GM10248 (cell line): ENCODE measurements at regions not wholly inside any gene's neighbourhood (a gene's known extent, or its start where the extent isn't known, plus 50 kb on each side); places are given as distances from the start of the nearest gene placed in this dataset.
A peak's percentile ranks its signal among the peaks of the same experiment; 100 is the strongest.

ENCODE experiments used
- CTCF ChIA-PET: fragments of 300-600 bp; sonication (Branson Sonifier 250); formaldehyde crosslinking; extraction: SDS; loops from one replicate; lab custom pipeline; 2021; ENCODE audit warnings: antibody characterized with exemption; lab: Yijun Ruan, JAX
- POLR2A ChIA-PET: fragments of 350-650 bp; sonication (Branson Sonifier 250); formaldehyde crosslinking; extraction: SDS; loops from one replicate; lab custom pipeline; 2020; ENCODE audit warnings: antibody characterized with exemption; lab: Yijun Ruan, JAX
- DNase-seq: peaks from one replicate; pipeline ENCODE4 v3.0.0; 2012; ENCODE audit errors: extremely low spot score
- TF ChIP-seq, protein P1 (sequence below): IDR thresholded peaks from 2 replicates; pipeline ENCODE4 v1.5.1; 2012; ENCODE audit warnings: mild to moderate bottlenecking, low read depth; ENCODE audit errors: extremely low read depth, missing control alignments, control extremely low read depth

DNA sequence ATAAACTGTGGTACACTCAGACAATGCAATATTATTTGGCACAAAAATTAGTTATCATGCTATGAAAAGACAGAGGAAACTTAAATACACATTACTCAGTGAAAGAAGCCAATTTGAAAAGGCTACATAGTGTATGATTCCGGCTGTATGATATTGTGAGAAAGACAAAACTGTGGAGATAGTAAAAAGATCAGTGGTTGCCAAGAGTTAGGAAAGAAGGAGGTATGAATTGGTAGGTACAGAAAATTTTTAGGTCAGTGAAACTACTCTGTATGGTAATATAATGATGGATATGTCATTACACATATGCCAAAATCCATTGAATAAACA, 458.8 kb upstream of the CBLB start:
- POLR2A ChIA-PET, result no interaction called here
- DNase-seq, result no peak
- CTCF ChIA-PET, result interaction anchor here (0.7 kb wide), 1 partner anchor 11 kb away, joined by 3 read pairs; no protein-coding TSS in a partner anchor
- TF ChIP-seq, protein P1, sequence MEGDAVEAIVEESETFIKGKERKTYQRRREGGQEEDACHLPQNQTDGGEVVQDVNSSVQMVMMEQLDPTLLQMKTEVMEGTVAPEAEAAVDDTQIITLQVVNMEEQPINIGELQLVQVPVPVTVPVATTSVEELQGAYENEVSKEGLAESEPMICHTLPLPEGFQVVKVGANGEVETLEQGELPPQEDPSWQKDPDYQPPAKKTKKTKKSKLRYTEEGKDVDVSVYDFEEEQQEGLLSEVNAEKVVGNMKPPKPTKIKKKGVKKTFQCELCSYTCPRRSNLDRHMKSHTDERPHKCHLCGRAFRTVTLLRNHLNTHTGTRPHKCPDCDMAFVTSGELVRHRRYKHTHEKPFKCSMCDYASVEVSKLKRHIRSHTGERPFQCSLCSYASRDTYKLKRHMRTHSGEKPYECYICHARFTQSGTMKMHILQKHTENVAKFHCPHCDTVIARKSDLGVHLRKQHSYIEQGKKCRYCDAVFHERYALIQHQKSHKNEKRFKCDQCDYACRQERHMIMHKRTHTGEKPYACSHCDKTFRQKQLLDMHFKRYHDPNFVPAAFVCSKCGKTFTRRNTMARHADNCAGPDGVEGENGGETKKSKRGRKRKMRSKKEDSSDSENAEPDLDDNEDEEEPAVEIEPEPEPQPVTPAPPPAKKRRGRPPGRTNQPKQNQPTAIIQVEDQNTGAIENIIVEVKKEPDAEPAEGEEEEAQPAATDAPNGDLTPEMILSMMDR, result no peak

DNA sequence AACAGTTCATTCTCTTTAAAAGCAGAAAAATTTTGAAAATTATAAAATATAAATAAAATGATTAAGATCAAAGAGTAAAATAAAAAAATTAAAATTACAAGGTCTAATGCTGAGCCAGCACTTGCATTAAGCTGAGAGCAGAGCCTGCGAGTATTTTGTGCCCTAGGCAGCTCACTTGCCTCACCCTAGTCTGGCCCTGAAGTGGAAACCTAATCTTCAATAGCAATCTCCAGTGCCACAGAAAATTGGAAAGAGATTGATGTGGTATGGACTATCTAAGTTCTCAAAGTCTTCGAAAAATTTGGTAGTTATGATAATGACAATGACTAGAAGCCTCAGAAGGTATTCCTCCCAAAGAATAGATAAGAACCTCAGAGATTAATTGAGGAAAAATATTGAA, 459.4 kb upstream of the CBLB start:
- POLR2A ChIA-PET, result no interaction called here
- TF ChIP-seq, protein P1, result no peak
- CTCF ChIA-PET, result no interaction called here
- DNase-seq, result no peak

- ChIA-PET CTCF (interaction anchor here (0.9 to 1.1 kb wide), 2 partner anchors 15 to 17 kb away, joined by 3 read pairs; no protein-coding TSS in a partner anchor), POLR2A (no interaction called here)
- TF ChIP-seq, protein P1, result no peak
- no peak for DNase-seq
Observed at GRCh38 chr3:106329521-106329920, 460.7 kb upstream of the CBLB start.

DNA sequence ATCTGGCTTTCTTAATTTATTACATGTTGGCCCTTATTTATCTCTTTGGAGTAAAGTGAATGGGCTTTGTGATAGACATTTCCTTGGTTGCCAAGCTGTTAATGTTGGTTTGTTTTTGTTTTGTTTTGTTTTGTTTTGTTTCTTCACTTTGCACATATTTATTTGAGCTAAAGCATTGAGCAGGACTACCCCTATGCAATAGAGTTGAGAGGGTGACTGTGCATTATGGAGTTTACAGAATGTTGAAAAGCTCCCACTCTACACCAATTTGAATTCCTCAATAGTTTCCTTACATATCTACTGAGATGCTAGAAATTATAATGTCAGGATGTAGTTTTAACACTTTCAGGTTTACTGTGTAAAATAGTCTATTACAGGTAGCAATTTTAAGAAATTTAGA, 462.8 kb upstream of the CBLB start:
- DNase-seq, result no peak
- ChIA-PET POLR2A (no interaction called here), CTCF (interaction anchor here (2.5 kb wide), 1 partner anchor 29 kb away, joined by 6 read pairs; no protein-coding TSS in a partner anchor)
- TF ChIP-seq, protein P1, result no peak

- ChIA-PET POLR2A (no interaction called here), CTCF (interaction anchor here (0.7 to 2.5 kb wide), 2 partner anchors 30 to 243 kb away, joined by 4 to 6 read pairs; no protein-coding TSS in a partner anchor)
- TF ChIP-seq, protein P1, result no peak
- no peak for DNase-seq
Observed at GRCh38 chr3:106332129-106332528, 463.3 kb upstream of the CBLB start.

DNA sequence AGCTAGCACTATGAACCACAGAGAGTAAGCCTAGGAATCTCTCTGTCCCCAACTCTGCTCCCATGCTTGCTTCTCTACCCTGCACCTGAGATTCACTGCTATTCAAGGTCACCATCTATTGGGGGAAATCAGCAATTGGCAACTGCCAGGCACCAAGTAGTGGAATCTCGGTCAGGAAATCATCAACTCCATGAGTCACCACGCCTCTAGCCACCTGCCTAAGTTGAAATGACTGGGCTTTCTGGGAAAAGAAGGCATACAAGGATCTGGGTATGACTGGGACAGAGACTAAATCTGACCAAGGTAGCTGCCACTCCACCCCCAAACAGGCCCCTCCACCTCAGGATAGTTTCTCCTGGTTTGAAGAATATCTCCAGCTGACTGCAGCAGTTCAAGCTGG, 464.1 kb upstream of the CBLB start:
- ChIA-PET POLR2A (no interaction called here), CTCF (interaction anchor here (0.6 to 2.5 kb wide), 6 partner anchors 16 to 496 kb away, joined by 3 to 6 read pairs (median 3); no protein-coding TSS in a partner anchor)
- DNase-seq, result no peak
- TF ChIP-seq, protein P1, result peak; percentile 19
